ENCODE measurements at regions not wholly inside any gene's neighbourhood (a gene's known extent, or its start where the extent isn't known, plus 50 kb on each side); places are given as distances from the start of the nearest gene placed in this dataset.

DNA sequence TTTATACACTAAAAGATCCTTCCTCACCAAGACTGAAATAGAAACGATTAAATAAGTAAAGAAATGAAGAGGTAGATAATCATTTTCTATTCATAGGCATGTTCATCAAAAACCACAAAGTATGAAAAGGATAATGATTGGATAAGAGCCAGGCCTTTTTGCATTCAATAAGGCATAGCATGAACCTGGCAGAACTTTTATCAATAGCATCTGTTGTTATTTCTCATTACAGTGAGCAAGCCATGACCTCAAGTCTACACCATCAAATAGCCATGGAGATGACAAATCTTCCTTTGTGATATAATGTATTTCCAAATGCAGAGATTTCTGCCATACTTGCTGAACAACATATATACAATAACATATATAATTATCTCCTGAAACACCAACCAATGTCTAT, 206.0 kb upstream of the SLC7A11 start:
- TF ChIP-seq, protein P1, sequence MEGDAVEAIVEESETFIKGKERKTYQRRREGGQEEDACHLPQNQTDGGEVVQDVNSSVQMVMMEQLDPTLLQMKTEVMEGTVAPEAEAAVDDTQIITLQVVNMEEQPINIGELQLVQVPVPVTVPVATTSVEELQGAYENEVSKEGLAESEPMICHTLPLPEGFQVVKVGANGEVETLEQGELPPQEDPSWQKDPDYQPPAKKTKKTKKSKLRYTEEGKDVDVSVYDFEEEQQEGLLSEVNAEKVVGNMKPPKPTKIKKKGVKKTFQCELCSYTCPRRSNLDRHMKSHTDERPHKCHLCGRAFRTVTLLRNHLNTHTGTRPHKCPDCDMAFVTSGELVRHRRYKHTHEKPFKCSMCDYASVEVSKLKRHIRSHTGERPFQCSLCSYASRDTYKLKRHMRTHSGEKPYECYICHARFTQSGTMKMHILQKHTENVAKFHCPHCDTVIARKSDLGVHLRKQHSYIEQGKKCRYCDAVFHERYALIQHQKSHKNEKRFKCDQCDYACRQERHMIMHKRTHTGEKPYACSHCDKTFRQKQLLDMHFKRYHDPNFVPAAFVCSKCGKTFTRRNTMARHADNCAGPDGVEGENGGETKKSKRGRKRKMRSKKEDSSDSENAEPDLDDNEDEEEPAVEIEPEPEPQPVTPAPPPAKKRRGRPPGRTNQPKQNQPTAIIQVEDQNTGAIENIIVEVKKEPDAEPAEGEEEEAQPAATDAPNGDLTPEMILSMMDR (IDR thresholded peaks at IDR 0.05): no peak
- TF ChIP-seq POLR2AphosphoS5 (IDR thresholded peaks at IDR 0.05): no peak
